Transverse colon (tissue), 3 donors: ENCODE measurements at regions not wholly inside any gene's neighbourhood (a gene's known extent, or its start where the extent isn't known, plus 50 kb on each side); places are given as distances from the start of the nearest gene placed in this dataset.

ENCODE experiments used
- POLR2A ChIP-seq: fragments of 450-650 bp; IDR thresholded peaks from one replicate; pipeline ENCODE4 v1.6.1; 2016; ENCODE audit warnings: antibody characterized with exemption, mild to moderate bottlenecking, moderate library complexity
- TF ChIP-seq, protein P1 (sequence below), 5 experiments: fragments of 200-600 bp in 3 of 5; fragments of 450-650 bp in 2 of 5; sonication (generic) in 3 of 5; IDR thresholded peaks; 1 replicate in 2 of 5; 2 replicates in 3 of 5; pipeline ENCODE4 v1.5.1; 2016 to 2017; ENCODE audit warnings: antibody characterized with exemption in 5 of 5, inconsistent platforms in 3 of 5, mild to moderate bottlenecking in 2 of 5, moderate library complexity in 1 of 5

DNA sequence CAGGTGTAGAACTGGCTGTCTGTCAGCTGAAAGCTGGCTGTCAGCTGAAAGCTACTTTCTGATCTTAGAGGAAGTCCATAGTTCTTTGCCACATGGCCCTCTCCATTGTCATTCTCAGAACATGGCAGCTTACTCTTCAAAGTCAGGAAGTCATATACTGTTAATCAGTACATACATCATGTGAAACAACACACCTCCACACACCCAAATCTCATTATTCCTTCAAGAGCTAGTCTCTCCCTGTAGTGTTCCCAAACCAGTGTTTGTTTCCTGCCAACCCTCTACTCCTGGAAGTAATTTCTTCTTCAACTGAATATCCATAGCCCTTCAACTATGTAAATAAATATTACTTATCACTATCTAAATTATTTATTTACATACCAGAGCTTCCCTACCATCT is 58.9 kb downstream of the OR5AK2 start:
- TF ChIP-seq, protein P1, sequence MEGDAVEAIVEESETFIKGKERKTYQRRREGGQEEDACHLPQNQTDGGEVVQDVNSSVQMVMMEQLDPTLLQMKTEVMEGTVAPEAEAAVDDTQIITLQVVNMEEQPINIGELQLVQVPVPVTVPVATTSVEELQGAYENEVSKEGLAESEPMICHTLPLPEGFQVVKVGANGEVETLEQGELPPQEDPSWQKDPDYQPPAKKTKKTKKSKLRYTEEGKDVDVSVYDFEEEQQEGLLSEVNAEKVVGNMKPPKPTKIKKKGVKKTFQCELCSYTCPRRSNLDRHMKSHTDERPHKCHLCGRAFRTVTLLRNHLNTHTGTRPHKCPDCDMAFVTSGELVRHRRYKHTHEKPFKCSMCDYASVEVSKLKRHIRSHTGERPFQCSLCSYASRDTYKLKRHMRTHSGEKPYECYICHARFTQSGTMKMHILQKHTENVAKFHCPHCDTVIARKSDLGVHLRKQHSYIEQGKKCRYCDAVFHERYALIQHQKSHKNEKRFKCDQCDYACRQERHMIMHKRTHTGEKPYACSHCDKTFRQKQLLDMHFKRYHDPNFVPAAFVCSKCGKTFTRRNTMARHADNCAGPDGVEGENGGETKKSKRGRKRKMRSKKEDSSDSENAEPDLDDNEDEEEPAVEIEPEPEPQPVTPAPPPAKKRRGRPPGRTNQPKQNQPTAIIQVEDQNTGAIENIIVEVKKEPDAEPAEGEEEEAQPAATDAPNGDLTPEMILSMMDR (IDR thresholded peaks at IDR 0.05): no peak
- no peak for TF ChIP-seq POLR2A
